HEK293 (cell line): ENCODE measurements at regions not wholly inside any gene's neighbourhood (a gene's known extent, or its start where the extent isn't known, plus 50 kb on each side); places are given as distances from the start of the nearest gene placed in this dataset.

ENCODE experiments used
- CTCF ChIP-seq: fragments of 450-650 bp; formaldehyde crosslinking; IDR thresholded peaks from 2 replicates; pipeline ENCODE4 v1.5.1; 2016; ENCODE audit warnings: missing biosample characterization, missing genetic modification characterization
- MEIS1 ChIP-seq: sonication (generic); formaldehyde crosslinking; IDR thresholded peaks from 2 replicates; pipeline ENCODE4 v1.8.1; 2022; ENCODE audit warnings: missing genetic modification reagents, mild to moderate bottlenecking, borderline replicate concordance
- PBX3 ChIP-seq: sonication (generic); formaldehyde crosslinking; IDR thresholded peaks from 2 replicates; pipeline ENCODE4 v1.8.1; 2022; ENCODE audit warnings: mild to moderate bottlenecking, moderate library complexity, missing genetic modification reagents
- REST ChIP-seq: fragments of 450-650 bp; formaldehyde crosslinking; IDR thresholded peaks from 2 replicates; pipeline ENCODE4 v1.5.1; 2016; ENCODE audit warnings: missing biosample characterization, missing genetic modification characterization
- TCF7L2 ChIP-seq: IDR thresholded peaks from 2 replicates; pipeline ENCODE4 v1.6.1; 2011; ENCODE audit warnings: low read depth, mild to moderate bottlenecking, inconsistent platforms, low read length, moderate library complexity, borderline replicate concordance
- ZFP3 ChIP-seq: fragments of 450-650 bp; formaldehyde crosslinking; IDR thresholded peaks from 2 replicates; pipeline ENCODE4 v1.5.1; 2016; ENCODE audit warnings: low read depth, missing biosample characterization, missing genetic modification characterization
- ZNF266 ChIP-seq: fragments of 450-650 bp; formaldehyde crosslinking; IDR thresholded peaks from 2 replicates; pipeline ENCODE4 v1.5.1; 2016; ENCODE audit warnings: missing biosample characterization, missing genetic modification characterization, low read depth
- ZNF292 ChIP-seq: fragments of 450-650 bp; formaldehyde crosslinking; IDR thresholded peaks from 2 replicates; pipeline ENCODE4 v1.5.1; 2016; ENCODE audit warnings: low read depth, missing biosample characterization, missing genetic modification characterization, borderline replicate concordance
- ZNF558 ChIP-seq: fragments of 450-650 bp; formaldehyde crosslinking; IDR thresholded peaks from 2 replicates; pipeline ENCODE4 v1.5.1; 2016; ENCODE audit warnings: missing biosample characterization, missing genetic modification characterization
- ZNF571 ChIP-seq: fragments of 450-650 bp; formaldehyde crosslinking; IDR thresholded peaks from 2 replicates; pipeline ENCODE4 v1.5.0; 2017; ENCODE audit warnings: missing biosample characterization, missing genetic modification characterization
- ZNF610 ChIP-seq: fragments of 450-650 bp; formaldehyde crosslinking; IDR thresholded peaks from 2 replicates; pipeline ENCODE4 v1.5.1; 2016; ENCODE audit warnings: missing biosample characterization, missing genetic modification characterization, borderline replicate concordance
- ZNF639 ChIP-seq: fragments of 450-650 bp; formaldehyde crosslinking; IDR thresholded peaks from 2 replicates; pipeline ENCODE4 v1.5.1; 2016; ENCODE audit warnings: missing biosample characterization, missing genetic modification characterization
- ZNF645 ChIP-seq: fragments of 450-650 bp; formaldehyde crosslinking; IDR thresholded peaks from 2 replicates; pipeline ENCODE4; 2016; ENCODE audit warnings: missing biosample characterization, missing genetic modification characterization
- ZSCAN30 ChIP-seq: fragments of 450-650 bp; IDR thresholded peaks from 2 replicates; pipeline ENCODE4 v1.5.1; 2018; ENCODE audit warnings: missing biosample characterization, mild to moderate bottlenecking, missing genetic modification characterization, moderate library complexity

GRCh38 chr3:10638466-10638865 lies 133.1 kb upstream of the ATP2B2 start:
- TF ChIP-seq CTCF (tag by site-specific recombination) = no peak
- no peak for TF ChIP-seq TCF7L2
- TF ChIP-seq ZNF292 (tag by site-specific recombination) = no peak
- no peak for TF ChIP-seq ZNF558 (tag by site-specific recombination)
- TF ChIP-seq ZNF645 (tag by site-specific recombination) = no peak
- TF ChIP-seq ZNF266 (tag by site-specific recombination) = no peak
- TF ChIP-seq ZFP3 (tag by site-specific recombination) = no peak
- TF ChIP-seq ZNF610 (tag by site-specific recombination) = no peak
- TF ChIP-seq ZSCAN30 (tag by site-specific recombination) = no peak
- TF ChIP-seq PBX3 (CRISPR knock-in tag) = no peak
- no peak for TF ChIP-seq REST (tag by site-specific recombination)
- no peak for TF ChIP-seq ZNF639 (tag by site-specific recombination)
- TF ChIP-seq ZNF571 (tag by site-specific recombination) = no peak
- no peak for TF ChIP-seq MEIS1 (CRISPR knock-in tag)
